GM19025 (cell line): ENCODE measurements at regions not wholly inside any gene's neighbourhood (a gene's known extent, or its start where the extent isn't known, plus 50 kb on each side); places are given as distances from the start of the nearest gene placed in this dataset.
"Not testable (repeated sequence)": the region's sequence is repeated elsewhere in the genome, so short reads cannot be mapped to it uniquely, and the experiment has no call there.

Source experiments
- ATAC-seq: cut with Tn5 transposase; IDR thresholded peaks from one replicate; pipeline ENCODE4 v1.9.1; 2021; ENCODE audit warnings: mild to moderate bottlenecking, low read depth, moderate library complexity; ENCODE audit not compliant: unreplicated experiment

- ATAC-seq, result no peak
These were observed 100.3 kb downstream of the KIF4B start for GRCh38 chr5:155113888-155114287.

- no peak for ATAC-seq
These were observed 101.1 kb downstream of the KIF4B start for GRCh38 chr5:155114655-155115054.

- ATAC-seq, result no peak
These were observed 103.1 kb downstream of the KIF4B start for GRCh38 chr5:155116456-155117251.

GRCh38 chr5:155125551-155126095 is 112.1 kb downstream of the KIF4B start:
- ATAC-seq, result no peak

GRCh38 chr5:155126573-155126972 is 113.0 kb downstream of the KIF4B start:
- no peak for ATAC-seq

GRCh38 chr5:155127552-155127951 is 114.0 kb downstream of the KIF4B start:
- ATAC-seq, result no peak

- ATAC-seq, result no peak
These were observed 115.4 kb downstream of the KIF4B start for GRCh38 chr5:155128786-155129512.

- no peak for ATAC-seq
These were observed 115.9 kb downstream of the KIF4B start for GRCh38 chr5:155129513-155129880.

GRCh38 chr5:155134130-155134529 is 120.6 kb downstream of the KIF4B start:
- no peak for ATAC-seq

GRCh38 chr5:155136216-155136850 is 122.8 kb downstream of the KIF4B start:
- no peak for ATAC-seq

GRCh38 chr5:155137683-155138082 is 124.1 kb downstream of the KIF4B start:
- ATAC-seq, result no peak

GRCh38 chr5:155140646-155141045 is 127.1 kb downstream of the KIF4B start:
- ATAC-seq, result no peak

GRCh38 chr5:155144956-155145355 is 131.4 kb downstream of the KIF4B start:
- ATAC-seq, result no peak

- no peak for ATAC-seq
These were observed 133.7 kb downstream of the KIF4B start for GRCh38 chr5:155147222-155147621.

- no peak for ATAC-seq
These were observed 135.1 kb downstream of the KIF4B start for GRCh38 chr5:155148694-155149093.

- no peak for ATAC-seq
These were observed 136.5 kb downstream of the KIF4B start for GRCh38 chr5:155150012-155150411.

GRCh38 chr5:155154973-155155372 is 141.4 kb downstream of the KIF4B start:
- ATAC-seq, result no peak

GRCh38 chr5:155163084-155163483 is 149.5 kb downstream of the KIF4B start:
- ATAC-seq, result not testable (repeated sequence)

GRCh38 chr5:155167736-155168135 is 154.2 kb downstream of the KIF4B start:
- no peak for ATAC-seq

- no peak for ATAC-seq
These were observed 168.0 kb downstream of the KIF4B start for GRCh38 chr5:155181542-155181941.

- no peak for ATAC-seq
These were observed 175.9 kb downstream of the KIF4B start for GRCh38 chr5:155189476-155189875.
